ENCODE measurements at regions not wholly inside any gene's neighbourhood (a gene's known extent, or its start where the extent isn't known, plus 50 kb on each side); places are given as distances from the start of the nearest gene placed in this dataset. TPM values are rescaled to one million over a fixed set of nuclear protein-coding genes. Genes with fewer than 3 reads are reported as not detected.

- FAIRE-seq (no peak), DNase-seq (ENCODE audit: low read depth, low spot score) (no peak)
- no peaks in the 10 kb centered on the region for H3K36me3 ChIP-seq (ENCODE audit: control insufficient read depth in 2 of 2, extremely low read depth in 1 of 2, insufficient read depth in 2 of 2, low read length in 2 of 2)
- no peak overlapping the region for H2AFZ ChIP-seq (ENCODE audit: low read depth, low read length)
- CTCF ChIA-PET: no interaction called here
- H3K4me1 ChIP-seq (ENCODE audit: control insufficient read depth, extremely low read depth, insufficient read depth, low read length): no peaks in the 10 kb centered on the region
- POLR2A ChIA-PET: no interaction called here
- H3K79me2 ChIP-seq (ENCODE audit: control insufficient read depth, insufficient read depth, low read length): no peaks in the 10 kb centered on the region
- no peak overlapping the region for H3K4me3 ChIP-seq (replicated peaks in 1 of 3; ENCODE audit: insufficient read depth in 1 of 3, low read depth in 1 of 3, low read length in 3 of 3)
- dilution Hi-C loops (cut with MboI; ENCODE audit: extremely low pct_ligation_motif_present, low sequenced_read_pairs): no loop called here
- no peaks in the 10 kb centered on the region for H3K9me3 ChIP-seq (replicated peaks; ENCODE audit: control insufficient read depth, insufficient read depth, low read length)
- H3K4me2 ChIP-seq (ENCODE audit: insufficient read depth, low read length): no peak overlapping the region
- no peaks in the 10 kb centered on the region for H4K20me1 ChIP-seq (replicated peaks; ENCODE audit: control insufficient read depth, extremely low read depth, insufficient read depth, low read length)
- H3K9me1 ChIP-seq (replicated peaks; ENCODE audit: control insufficient read depth, extremely low read depth, insufficient read depth, low read length): no peaks in the 10 kb centered on the region
- intact Hi-C loops (cut with micrococcal nuclease): no loop called here
- no peak overlapping the region for H3K27ac ChIP-seq (ENCODE audit: insufficient read depth, low read depth, low read length)
- BruUV-seq (replicated peaks): no TSS peak
- peaks cover 0 to 2% of the 10 kb centered on the region in 2 experiments for H3K27me3 ChIP-seq (ENCODE audit: control insufficient read depth in 2 of 2, insufficient read depth in 2 of 2, low read length in 2 of 2)
- no peak overlapping the region for H3K9ac ChIP-seq (replicated peaks; ENCODE audit: extremely low read depth, insufficient read depth, low read length)
- TF ChIP-seq EZH2 (IDR thresholded peaks at IDR 0.05; ENCODE audit: borderline replicate concordance, low read depth, low read length, severe bottlenecking) (no peak), JUN (IDR thresholded peaks at IDR 0.05; ENCODE audit: borderline replicate concordance, insufficient read depth, insufficient read length, low read depth) (no peak), MAX (IDR thresholded peaks at IDR 0.05; ENCODE audit: insufficient read depth, insufficient read length) (no peak)
Measured at GRCh38 chr2:198203336-198204069, 399.1 kb downstream of the PLCL1 start.

Small RNA genes lying in the stretch of these regions (small RNA-seq; reads per million reads assigned to genes)
- not detected for gene RNU7-147P (ENCODE audit: insufficient read depth, insufficient read length, low read depth, low replicate concordance)
